GM12891 (cell line): ENCODE measurements at regions not wholly inside any gene's neighbourhood (a gene's known extent, or its start where the extent isn't known, plus 50 kb on each side); places are given as distances from the start of the nearest gene placed in this dataset.
A peak's percentile ranks its signal among the peaks of the same experiment; 100 is the strongest.

Experiments
- DNase-seq: peaks from one replicate; pipeline ENCODE4 v3.0.0; 2011; ENCODE audit warnings: low spot score; ENCODE audit not compliant: insufficient read length
- FAIRE-seq: peaks from 2 replicates; lab custom pipeline; 2011; peaks lifted over from hg19 to GRCh38; lab: Jason Lieb, UNC
- PAX5 ChIP-seq: IDR thresholded peaks from 2 replicates; pipeline ENCODE4 v1.6.1; 2011; ENCODE audit warnings: low read length, moderate library complexity, mild to moderate bottlenecking; ENCODE audit not compliant: insufficient read depth, severe bottlenecking
- POLR2A ChIP-seq: IDR thresholded peaks from 2 replicates; pipeline ENCODE4 v1.6.1; 2011; ENCODE audit warnings: low read depth, low read length, control low read depth
- POLR2AphosphoS5 ChIP-seq: IDR thresholded peaks from 2 replicates; pipeline ENCODE4 v1.6.1; 2011; ENCODE audit warnings: low read depth, low read length, control low read depth
- POU2F2 ChIP-seq: IDR thresholded peaks from 2 replicates; pipeline ENCODE4 v1.6.1; 2011; ENCODE audit warnings: low read depth, mild to moderate bottlenecking, control low read depth, low read length, moderate library complexity
- SPI1 ChIP-seq: IDR thresholded peaks from 2 replicates; pipeline ENCODE4 v1.6.1; 2011; ENCODE audit warnings: low read depth, low read length, control low read depth
- TAF1 ChIP-seq: IDR thresholded peaks from 2 replicates; pipeline ENCODE4 v1.6.1; 2011; ENCODE audit warnings: low read depth, low read length, control low read depth

DNA sequence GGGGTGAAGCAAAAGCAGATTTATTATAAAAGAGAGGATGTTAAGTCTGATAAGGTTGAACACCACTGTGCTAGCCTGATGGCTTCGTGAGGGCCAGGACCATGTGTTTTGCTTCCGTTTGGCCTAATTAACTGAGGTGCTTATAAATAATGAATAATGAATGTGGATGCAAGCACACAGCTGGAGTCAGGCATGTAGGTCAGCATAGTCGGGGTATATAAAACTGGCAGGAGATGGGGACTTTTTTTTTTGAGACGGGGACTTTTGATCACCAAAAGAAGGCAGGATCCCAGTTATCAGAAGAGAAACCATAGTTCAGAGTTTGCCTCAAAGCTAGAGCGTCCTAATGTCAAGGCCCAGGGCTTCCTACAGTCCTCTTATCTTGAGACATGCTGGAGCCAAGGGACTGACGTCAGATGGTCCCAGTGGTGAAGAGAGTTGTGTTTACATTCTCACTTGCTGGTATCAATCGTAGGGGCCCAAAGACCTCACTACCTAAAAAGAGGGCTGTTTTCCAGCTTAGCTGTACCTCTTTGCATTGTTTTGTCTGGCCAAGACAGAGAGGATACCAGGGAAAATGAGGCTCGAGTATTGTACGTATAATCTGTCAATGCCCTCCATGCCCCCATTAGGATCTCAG lies 50.4 kb downstream of the RTL9 start:
- TF ChIP-seq POLR2AphosphoS5 = no peak
- TF ChIP-seq PAX5 = no peak
- TF ChIP-seq POU2F2 = no peak
- no peak for TF ChIP-seq SPI1
- TF ChIP-seq TAF1 = no peak
- no peak for TF ChIP-seq POLR2A
- DNase-seq (no peak), FAIRE-seq (no peak)

DNA sequence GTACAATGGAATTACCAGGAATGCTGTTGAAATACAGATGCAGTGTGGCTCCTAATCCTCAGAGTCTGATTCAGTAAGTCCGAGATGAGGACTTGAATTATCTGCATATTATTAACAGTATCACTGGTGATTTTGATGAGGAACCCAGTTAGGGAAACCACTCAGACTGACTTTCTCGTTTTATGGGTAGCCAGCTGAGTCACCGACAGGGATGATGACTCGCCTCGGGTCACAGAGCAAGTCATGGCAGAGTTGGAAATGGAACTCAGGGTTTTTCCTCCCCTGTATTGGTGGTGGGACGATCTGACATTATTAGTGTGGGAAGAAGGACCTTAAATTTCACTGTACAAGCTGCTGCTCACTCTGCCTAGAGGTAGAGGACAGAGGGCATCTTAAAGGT lies 51.3 kb downstream of the RTL9 start:
- TF ChIP-seq POU2F2 = no peak
- FAIRE-seq = no peak
- DNase-seq = no peak

DNA sequence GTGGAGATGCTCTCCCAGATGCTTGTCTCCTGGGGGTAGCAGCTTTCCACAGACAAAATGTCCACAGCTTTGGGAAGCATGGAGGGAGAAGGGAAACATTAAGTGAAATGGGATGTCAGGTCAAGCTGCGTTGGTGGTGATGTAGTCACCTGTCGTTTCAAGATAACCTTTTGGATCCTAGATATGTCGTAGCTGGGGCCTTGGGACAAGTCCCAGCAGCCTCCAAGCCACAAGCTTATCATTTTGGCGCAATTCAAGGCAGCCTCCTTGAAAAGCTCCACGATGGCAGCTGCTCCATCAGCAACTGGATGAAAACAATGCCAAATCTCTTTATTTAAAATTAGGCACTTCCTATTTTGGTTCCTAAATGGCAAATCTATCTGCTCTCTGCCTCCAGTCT lies 52.0 kb downstream of the RTL9 start:
- TF ChIP-seq PAX5 (no peak), POLR2AphosphoS5 (no peak), SPI1 (no peak), TAF1 (no peak), POLR2A (no peak), POU2F2 (no peak)
- DNase-seq = no peak
- no peak for FAIRE-seq

DNA sequence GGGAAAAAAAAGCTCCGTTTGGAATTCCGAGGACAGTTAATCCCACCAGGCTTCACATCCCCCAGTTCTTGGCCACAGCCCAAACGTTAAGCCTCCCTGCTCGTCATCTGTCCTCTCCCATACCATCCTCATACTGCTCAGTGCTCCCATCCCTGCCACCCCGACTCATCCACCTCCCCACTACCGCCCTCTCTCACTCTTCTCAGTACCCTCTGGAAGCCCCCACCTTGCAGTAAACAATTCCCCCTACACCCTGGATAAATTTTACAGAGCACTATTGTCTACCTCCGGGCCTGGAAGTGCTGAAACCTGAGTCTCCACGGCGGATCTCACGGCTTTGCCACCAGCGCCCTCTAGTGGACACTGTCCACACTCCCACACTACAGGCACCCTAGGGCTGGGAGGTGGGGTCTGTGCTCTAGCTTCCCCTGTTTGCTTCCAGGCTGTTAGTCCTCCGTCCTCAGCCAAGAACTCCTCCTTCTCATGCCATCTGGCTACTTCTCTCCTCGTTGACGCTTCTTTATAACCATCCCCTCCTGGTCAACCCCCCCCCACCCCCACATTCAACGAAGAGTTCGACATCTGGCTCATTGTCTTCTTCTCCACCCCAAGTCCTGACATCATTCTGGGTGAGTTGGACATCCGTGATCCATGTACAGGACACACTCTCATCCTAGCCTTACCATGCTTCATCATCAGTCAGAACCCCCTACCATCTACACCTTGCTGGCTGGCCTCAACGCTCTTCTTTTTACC lies 54.5 kb downstream of the RTL9 start:
- TF ChIP-seq SPI1 (no peak), PAX5 (no peak), TAF1 (no peak), POU2F2 (no peak), POLR2A (no peak), POLR2AphosphoS5 (no peak)
- DNase-seq (peak; percentile 15), FAIRE-seq (peak; percentile 98)

DNA sequence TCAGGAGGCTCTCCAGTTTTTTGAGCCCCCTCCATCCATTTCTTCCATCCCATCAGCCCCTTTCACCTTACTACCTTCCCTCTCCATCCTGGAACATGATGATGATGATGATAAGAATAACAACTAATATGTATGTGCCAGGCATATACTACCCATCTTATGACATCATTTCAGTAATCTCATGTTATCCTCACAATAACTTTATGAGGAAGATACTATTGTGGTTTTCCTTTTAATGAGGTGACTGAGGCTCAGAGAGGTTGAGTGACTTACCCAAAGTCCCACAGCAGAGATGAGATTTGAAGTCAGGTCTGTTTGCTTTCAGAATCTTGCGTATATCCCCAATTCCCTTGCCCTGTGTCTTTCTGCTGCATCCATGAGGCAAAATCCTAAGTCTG lies 55.1 kb downstream of the RTL9 start:
- no peak for DNase-seq
- TF ChIP-seq POLR2AphosphoS5 (no peak), POLR2A (no peak)
- peak; percentile 38 for FAIRE-seq

DNA sequence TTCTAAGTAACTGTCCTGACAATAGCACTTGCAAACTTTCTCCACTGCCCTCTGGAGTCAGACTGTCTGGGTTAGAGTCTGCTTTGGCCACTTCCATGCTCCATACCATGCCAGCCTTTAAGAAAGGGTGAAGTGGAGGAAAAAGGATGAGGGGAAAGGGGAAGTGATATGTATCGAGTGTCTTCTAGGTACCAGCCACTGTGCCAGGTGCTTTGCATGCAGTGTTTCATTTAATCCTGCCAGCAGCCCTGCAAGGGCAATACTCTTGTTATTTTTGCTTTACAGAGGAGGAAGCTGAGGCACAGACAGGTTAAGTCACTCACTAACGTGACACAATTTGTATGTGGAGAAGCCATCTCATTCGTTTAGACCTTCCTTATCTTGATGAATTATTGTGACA lies 55.6 kb downstream of the RTL9 start:
- DNase-seq = no peak
- FAIRE-seq = no peak
- TF ChIP-seq SPI1 = peak; percentile 43
- TF ChIP-seq POLR2A = no peak

DNA sequence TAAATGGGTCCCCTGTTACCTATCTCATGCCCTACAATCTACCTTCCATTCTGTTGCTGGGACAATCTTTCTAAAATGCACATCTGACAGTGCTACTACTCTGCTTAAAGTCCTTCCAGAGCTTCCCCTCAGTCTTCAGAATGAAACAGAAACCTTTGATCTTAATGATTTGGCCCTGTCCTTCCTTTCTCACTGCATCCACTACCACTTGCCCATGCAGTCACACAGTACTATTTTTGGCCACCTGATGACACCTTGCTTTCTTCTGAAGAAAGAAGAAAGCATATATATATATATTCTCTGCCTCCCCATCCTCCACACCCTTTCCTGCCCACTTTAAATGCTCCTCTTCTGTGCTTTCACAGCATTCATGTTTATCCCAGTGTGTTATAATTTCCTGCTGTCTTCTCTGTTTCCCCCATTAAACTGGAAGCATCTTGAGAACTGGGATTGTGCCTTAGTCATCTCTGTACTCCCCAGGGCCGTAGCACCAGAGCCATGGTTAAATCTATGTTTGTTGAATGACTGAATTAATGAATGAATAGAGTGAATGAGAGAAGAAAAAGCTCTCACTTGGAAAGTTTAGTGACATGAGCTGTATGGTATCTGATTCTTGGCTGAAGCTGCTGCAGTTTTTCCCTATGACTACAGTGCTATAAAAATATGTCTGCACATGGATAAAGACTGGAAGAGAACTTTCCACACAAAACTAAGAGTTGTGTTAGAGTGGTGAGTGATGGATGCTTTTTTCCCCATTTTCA lies 56.2 kb downstream of the RTL9 start:
- FAIRE-seq = peak; percentile 79
- no peak for TF ChIP-seq TAF1
- no peak for TF ChIP-seq POLR2A
- no peak for TF ChIP-seq POLR2AphosphoS5
- no peak for TF ChIP-seq SPI1
- no peak for TF ChIP-seq PAX5
- TF ChIP-seq POU2F2 = no peak
- peak; percentile 7 for DNase-seq

DNA sequence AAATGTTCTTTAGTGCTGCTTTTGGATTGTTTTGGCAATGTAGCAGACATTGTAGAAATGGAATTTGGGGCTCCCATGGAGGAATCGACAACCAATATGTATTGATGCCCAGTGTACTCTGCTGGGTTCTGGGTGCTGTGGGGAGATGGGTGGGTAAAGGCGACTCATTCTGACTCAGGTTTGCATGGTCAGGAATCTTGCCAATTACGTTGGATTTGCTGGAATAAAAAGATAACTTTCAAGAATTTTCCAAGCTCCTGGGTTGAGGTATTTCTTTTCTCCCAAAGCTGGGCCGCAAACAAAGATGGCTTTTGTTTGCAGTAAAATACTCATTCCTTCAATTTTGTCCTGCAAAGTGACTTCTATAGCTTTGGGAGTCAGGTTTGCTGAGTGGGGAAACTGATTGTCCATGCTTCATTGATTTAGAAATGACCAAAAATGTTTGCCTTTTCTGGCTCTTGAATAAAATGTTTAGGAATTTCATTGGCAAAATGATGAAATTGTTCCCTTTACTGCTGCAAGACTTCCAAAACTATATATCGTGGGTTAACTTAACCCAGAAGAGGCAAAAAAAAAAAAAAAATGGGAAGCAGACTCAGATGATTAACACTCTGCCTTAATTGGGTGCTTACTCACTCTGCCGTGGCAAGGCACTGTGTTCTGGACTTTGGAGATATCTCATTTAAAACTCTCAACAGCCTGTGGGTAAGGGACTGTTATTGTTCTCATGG lies 57.0 kb downstream of the RTL9 start:
- FAIRE-seq (no peak), DNase-seq (no peak)
- TF ChIP-seq TAF1 = no peak
- TF ChIP-seq POLR2AphosphoS5 = no peak
- no peak for TF ChIP-seq PAX5
- TF ChIP-seq POU2F2 = no peak
- no peak for TF ChIP-seq POLR2A
- no peak for TF ChIP-seq SPI1

DNA sequence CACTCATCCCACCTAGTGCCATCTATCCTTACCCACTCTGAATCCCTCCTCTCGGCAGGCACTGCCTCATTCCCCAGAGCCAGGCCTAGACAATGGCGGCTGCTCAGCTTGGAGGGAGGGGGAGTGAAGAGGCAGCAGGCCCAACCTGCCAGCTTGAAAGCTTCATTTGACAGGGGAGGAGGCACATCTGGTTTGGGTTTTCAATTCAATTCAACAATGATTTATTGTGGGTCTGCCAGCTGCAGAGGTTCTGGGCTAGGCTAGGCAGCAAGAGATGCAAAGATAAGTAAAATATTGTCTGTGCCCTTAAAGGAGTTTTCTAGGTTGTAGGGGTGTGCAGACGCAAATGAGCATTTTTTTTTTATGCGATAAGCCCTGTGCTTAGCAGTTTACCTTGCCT lies 58.5 kb downstream of the RTL9 start:
- FAIRE-seq = no peak
- TF ChIP-seq TAF1 = no peak
- no peak for TF ChIP-seq POU2F2
- TF ChIP-seq POLR2AphosphoS5 = no peak
- no peak for TF ChIP-seq PAX5
- no peak for TF ChIP-seq POLR2A
- TF ChIP-seq SPI1 = no peak
- DNase-seq = no peak
